ENCODE measurements at regions not wholly inside any gene's neighbourhood (a gene's known extent, or its start where the extent isn't known, plus 50 kb on each side); places are given as distances from the start of the nearest gene placed in this dataset.
A peak's percentile ranks its signal among the peaks of the same experiment; 100 is the strongest.

- Histone ChIP-seq H3K4me3 (ENCODE audit: insufficient read depth, low read depth, low read length) (no peak overlapping the region), H2AFZ (ENCODE audit: low read depth, low read length) (peak overlapping the region; percentile 30), H3K27me3 (ENCODE audit: insufficient read depth, low read length) (no peaks in the 10 kb centered on the region), H3K27ac (ENCODE audit: low read depth, low read length) (no peak overlapping the region), H3K9me3 (ENCODE audit: insufficient read depth, low read depth, low read length) (no peaks in the 10 kb centered on the region), H3K4me2 (ENCODE audit: low read length) (peak overlapping the region; percentile 28), H3K9ac (ENCODE audit: low read length) (no peak overlapping the region), H3K79me2 (ENCODE audit: insufficient read depth, low read length) (no peaks in the 10 kb centered on the region), H3K4me1 (ENCODE audit: insufficient read depth, low read length) (no peaks in the 10 kb centered on the region), H4K20me1 (ENCODE audit: insufficient read depth, low read length) (no peaks in the 10 kb centered on the region), H3K36me3 (ENCODE audit: insufficient read depth, low read length) (no peaks in the 10 kb centered on the region)
- H3K9me3 Mint-ChIP-seq (ENCODE audit: unreplicated experiment), result peaks cover 6% of the 10 kb centered on the region
- FAIRE-seq, result no peak
- TF ChIP-seq CTCF (IDR thresholded peaks at IDR 0.05; ENCODE audit: insufficient read depth, low read depth, low read length), result no peak
- no peak for TF ChIP-seq EZH2 (IDR thresholded peaks at IDR 0.05; ENCODE audit: insufficient read depth, low read length)
- no peak overlapping the region for H3K27ac Mint-ChIP-seq (ENCODE audit: unreplicated experiment)
- H3K4me3 Mint-ChIP-seq (ENCODE audit: unreplicated experiment), result no peak overlapping the region
- no peaks in the 10 kb centered on the region for H3K27me3 Mint-ChIP-seq (ENCODE audit: low read depth, unreplicated experiment)
- H3K4me1 Mint-ChIP-seq (ENCODE audit: low read depth, unreplicated experiment), result peaks cover 13% of the 10 kb centered on the region
- no peak for DNase-seq (ENCODE audit: low read depth)
- H3K36me3 Mint-ChIP-seq (ENCODE audit: low read depth, unreplicated experiment), result no peaks in the 10 kb centered on the region
These were observed 63.6 kb downstream of the NUDT12 start for GRCh38 chr5:103498800-103499551.

GRCh38 chr5:103498211-103498610 is 64.4 kb downstream of the NUDT12 start:
- Mint-ChIP-seq H3K27me3 (ENCODE audit: low read depth, unreplicated experiment) (no peaks in the 10 kb centered on the region), H3K36me3 (ENCODE audit: low read depth, unreplicated experiment) (no peaks in the 10 kb centered on the region), H3K9me3 (ENCODE audit: unreplicated experiment) (peaks cover 4% of the 10 kb centered on the region), H3K4me1 (ENCODE audit: low read depth, unreplicated experiment) (peaks cover 13% of the 10 kb centered on the region), H3K4me3 (ENCODE audit: unreplicated experiment) (no peak overlapping the region), H3K27ac (ENCODE audit: unreplicated experiment) (no peak overlapping the region)
- no peaks in the 10 kb centered on the region for H3K9me3 ChIP-seq (ENCODE audit: insufficient read depth, low read depth, low read length)
- no peak overlapping the region for H3K4me3 ChIP-seq (ENCODE audit: insufficient read depth, low read depth, low read length)
- DNase-seq (ENCODE audit: low read depth) (no peak), FAIRE-seq (no peak)
- H4K20me1 ChIP-seq (ENCODE audit: insufficient read depth, low read length), result no peaks in the 10 kb centered on the region
- H3K9ac ChIP-seq (ENCODE audit: low read length), result no peak overlapping the region
- no peaks in the 10 kb centered on the region for H3K4me1 ChIP-seq (ENCODE audit: insufficient read depth, low read length)
- no peaks in the 10 kb centered on the region for H3K79me2 ChIP-seq (ENCODE audit: insufficient read depth, low read length)
- H3K4me2 ChIP-seq (ENCODE audit: low read length), result no peak overlapping the region
- H3K27me3 ChIP-seq (ENCODE audit: insufficient read depth, low read length), result no peaks in the 10 kb centered on the region
- H3K36me3 ChIP-seq (ENCODE audit: insufficient read depth, low read length), result no peaks in the 10 kb centered on the region
- no peak overlapping the region for H3K27ac ChIP-seq (ENCODE audit: low read depth, low read length)
- H2AFZ ChIP-seq (ENCODE audit: low read depth, low read length), result no peak overlapping the region
- TF ChIP-seq EZH2 (IDR thresholded peaks at IDR 0.05; ENCODE audit: insufficient read depth, low read length), result no peak
- TF ChIP-seq CTCF (IDR thresholded peaks at IDR 0.05; ENCODE audit: insufficient read depth, low read depth, low read length), result no peak

GRCh38 chr5:103497781-103498180 is 64.8 kb downstream of the NUDT12 start:
- no peaks in the 10 kb centered on the region for H4K20me1 ChIP-seq (ENCODE audit: insufficient read depth, low read length)
- H3K9ac ChIP-seq (ENCODE audit: low read length), result no peak overlapping the region
- no peaks in the 10 kb centered on the region for H3K79me2 ChIP-seq (ENCODE audit: insufficient read depth, low read length)
- no peaks in the 10 kb centered on the region for H3K27me3 Mint-ChIP-seq (ENCODE audit: low read depth, unreplicated experiment)
- H3K36me3 ChIP-seq (ENCODE audit: insufficient read depth, low read length), result no peaks in the 10 kb centered on the region
- no peak overlapping the region for H3K27ac ChIP-seq (ENCODE audit: low read depth, low read length)
- H3K4me2 ChIP-seq (ENCODE audit: low read length), result no peak overlapping the region
- H3K27ac Mint-ChIP-seq (ENCODE audit: unreplicated experiment), result no peak overlapping the region
- H3K9me3 ChIP-seq (ENCODE audit: insufficient read depth, low read depth, low read length), result no peaks in the 10 kb centered on the region
- DNase-seq (ENCODE audit: low read depth) (no peak), FAIRE-seq (no peak)
- no peak for TF ChIP-seq EZH2 (IDR thresholded peaks at IDR 0.05; ENCODE audit: insufficient read depth, low read length)
- H3K4me3 Mint-ChIP-seq (ENCODE audit: unreplicated experiment), result no peak overlapping the region
- no peak overlapping the region for H3K4me3 ChIP-seq (ENCODE audit: insufficient read depth, low read depth, low read length)
- H3K9me3 Mint-ChIP-seq (ENCODE audit: unreplicated experiment), result peaks cover 4% of the 10 kb centered on the region
- H3K36me3 Mint-ChIP-seq (ENCODE audit: low read depth, unreplicated experiment), result no peaks in the 10 kb centered on the region
- peaks cover 13% of the 10 kb centered on the region for H3K4me1 Mint-ChIP-seq (ENCODE audit: low read depth, unreplicated experiment)
- no peak overlapping the region for H2AFZ ChIP-seq (ENCODE audit: low read depth, low read length)
- H3K27me3 ChIP-seq (ENCODE audit: insufficient read depth, low read length), result no peaks in the 10 kb centered on the region
- H3K4me1 ChIP-seq (ENCODE audit: insufficient read depth, low read length), result no peaks in the 10 kb centered on the region

Data from astrocyte (in vitro differentiated cells and primary cell).